ENCODE measurements at regions not wholly inside any gene's neighbourhood (a gene's known extent, or its start where the extent isn't known, plus 50 kb on each side); places are given as distances from the start of the nearest gene placed in this dataset.

GRCh38 chr6:151671195-151671594 is 136.3 kb upstream of the ESR1 start:
- Histone ChIP-seq H3K9me3 (ENCODE audit: control extremely low read depth in 1 of 5, control insufficient read depth in 4 of 5, insufficient read depth in 2 of 5, low read depth in 1 of 5, low read length in 4 of 5) (no peaks in the 10 kb centered on the region), H3K27me3 (replicated peaks in 2 of 5; ENCODE audit: control insufficient read depth in 4 of 5, insufficient read depth in 5 of 5, low read length in 4 of 5) (no peaks in the 10 kb centered on the region), H3K4me1 (ENCODE audit: control extremely low read depth in 1 of 4, control insufficient read depth in 4 of 4, insufficient read depth in 4 of 4, low read length in 3 of 4) (peaks cover 0 to 9% (median 4%) of the 10 kb centered on the region in 4 experiments), H3K4me3 (ENCODE audit: control insufficient read depth in 1 of 7, extremely low read depth in 1 of 7, insufficient read depth in 4 of 7, low read depth in 2 of 7, low read length in 6 of 7) (no peak overlapping the region), H3K36me3 (ENCODE audit: control insufficient read depth in 4 of 4, insufficient read depth in 4 of 4, low read length in 3 of 4) (no peaks in the 10 kb centered on the region), H3K27ac (ENCODE audit: insufficient read depth in 1 of 2, low read depth in 1 of 2, low read length in 2 of 2, poor library complexity in 1 of 2, severe bottlenecking in 2 of 2) (no peak overlapping the region)
- ChIA-PET CTCF (no interaction called here), POLR2A (no interaction called here)
- 97% methylated on average over 5 of the region's 5 CpGs for WGBS (ENCODE audit: insufficient coverage)
- DNase-seq = no peak

- Histone ChIP-seq H3K4me1 (ENCODE audit: control extremely low read depth in 1 of 4, control insufficient read depth in 4 of 4, insufficient read depth in 4 of 4, low read length in 3 of 4) (peaks cover 0 to 9% (median 6%) of the 10 kb centered on the region in 4 experiments), H3K27ac (ENCODE audit: insufficient read depth in 1 of 2, low read depth in 1 of 2, low read length in 2 of 2, poor library complexity in 1 of 2, severe bottlenecking in 2 of 2) (no peak overlapping the region), H3K36me3 (ENCODE audit: control insufficient read depth in 4 of 4, insufficient read depth in 4 of 4, low read length in 3 of 4) (no peaks in the 10 kb centered on the region), H3K9me3 (ENCODE audit: control extremely low read depth in 1 of 5, control insufficient read depth in 4 of 5, insufficient read depth in 2 of 5, low read depth in 1 of 5, low read length in 4 of 5) (no peaks in the 10 kb centered on the region), H3K4me3 (ENCODE audit: control insufficient read depth in 1 of 7, extremely low read depth in 1 of 7, insufficient read depth in 4 of 7, low read depth in 2 of 7, low read length in 6 of 7) (no peak overlapping the region), H3K27me3 (replicated peaks in 2 of 5; ENCODE audit: control insufficient read depth in 4 of 5, insufficient read depth in 5 of 5, low read length in 4 of 5) (no peaks in the 10 kb centered on the region)
- CTCF ChIA-PET = no interaction called here
- 40% methylated on average over 1 of the region's 3 CpGs for WGBS (ENCODE audit: insufficient coverage)
- no peak for DNase-seq
- POLR2A ChIA-PET = no interaction called here
Measured at GRCh38 chr6:151674578-151674977, 132.9 kb upstream of the ESR1 start.

GRCh38 chr6:151675746-151676459 is 131.6 kb upstream of the ESR1 start:
- DNase-seq = peak; percentile 34 to 56 (median 51)
- Histone ChIP-seq H3K27ac (ENCODE audit: insufficient read depth in 1 of 2, low read depth in 1 of 2, low read length in 2 of 2, poor library complexity in 1 of 2, severe bottlenecking in 2 of 2) (no peak overlapping the region), H3K4me1 (ENCODE audit: control extremely low read depth in 1 of 4, control insufficient read depth in 4 of 4, insufficient read depth in 4 of 4, low read length in 3 of 4) (peaks cover 0 to 10% (median 6%) of the 10 kb centered on the region in 4 experiments), H3K27me3 (replicated peaks in 2 of 5; ENCODE audit: control insufficient read depth in 4 of 5, insufficient read depth in 5 of 5, low read length in 4 of 5) (no peaks in the 10 kb centered on the region), H3K9me3 (ENCODE audit: control extremely low read depth in 1 of 5, control insufficient read depth in 4 of 5, insufficient read depth in 2 of 5, low read depth in 1 of 5, low read length in 4 of 5) (no peaks in the 10 kb centered on the region), H3K36me3 (ENCODE audit: control insufficient read depth in 4 of 4, insufficient read depth in 4 of 4, low read length in 3 of 4) (no peaks in the 10 kb centered on the region), H3K4me3 (ENCODE audit: control insufficient read depth in 1 of 7, extremely low read depth in 1 of 7, insufficient read depth in 4 of 7, low read depth in 2 of 7, low read length in 6 of 7) (no peak overlapping the region)
- WGBS (ENCODE audit: insufficient coverage) = 77% methylated on average over 7 of the region's 8 CpGs
- POLR2A ChIA-PET = no interaction called here
- CTCF ChIA-PET = interaction anchor here (1.1 to 1.9 kb wide), 4 partner anchors 9 to 449 kb away, joined by 3 to 8 read pairs (median 4); no protein-coding TSS in a partner anchor

- Histone ChIP-seq H3K4me1 (ENCODE audit: control extremely low read depth in 1 of 4, control insufficient read depth in 4 of 4, insufficient read depth in 4 of 4, low read length in 3 of 4) (peaks cover 0 to 16% (median 11%) of the 10 kb centered on the region in 4 experiments), H3K36me3 (ENCODE audit: control insufficient read depth in 4 of 4, insufficient read depth in 4 of 4, low read length in 3 of 4) (no peaks in the 10 kb centered on the region), H3K4me3 (ENCODE audit: control insufficient read depth in 1 of 7, extremely low read depth in 1 of 7, insufficient read depth in 4 of 7, low read depth in 2 of 7, low read length in 6 of 7) (no peak overlapping the region), H3K27me3 (replicated peaks in 2 of 5; ENCODE audit: control insufficient read depth in 4 of 5, insufficient read depth in 5 of 5, low read length in 4 of 5) (no peaks in the 10 kb centered on the region), H3K27ac (ENCODE audit: insufficient read depth in 1 of 2, low read depth in 1 of 2, low read length in 2 of 2, poor library complexity in 1 of 2, severe bottlenecking in 2 of 2) (no peak overlapping the region), H3K9me3 (ENCODE audit: control extremely low read depth in 1 of 5, control insufficient read depth in 4 of 5, insufficient read depth in 2 of 5, low read depth in 1 of 5, low read length in 4 of 5) (no peaks in the 10 kb centered on the region)
- 59% methylated on average over 4 of the region's 7 CpGs for WGBS (ENCODE audit: insufficient coverage)
- DNase-seq = peak in 1 of 3 donors; percentile 19
- POLR2A ChIA-PET = no interaction called here
- CTCF ChIA-PET = interaction anchor here (1.1 to 1.9 kb wide), 4 partner anchors 10 to 448 kb away, joined by 3 to 8 read pairs (median 4); no protein-coding TSS in a partner anchor
Measured at GRCh38 chr6:151676460-151676945, 131.0 kb upstream of the ESR1 start.

DNA sequence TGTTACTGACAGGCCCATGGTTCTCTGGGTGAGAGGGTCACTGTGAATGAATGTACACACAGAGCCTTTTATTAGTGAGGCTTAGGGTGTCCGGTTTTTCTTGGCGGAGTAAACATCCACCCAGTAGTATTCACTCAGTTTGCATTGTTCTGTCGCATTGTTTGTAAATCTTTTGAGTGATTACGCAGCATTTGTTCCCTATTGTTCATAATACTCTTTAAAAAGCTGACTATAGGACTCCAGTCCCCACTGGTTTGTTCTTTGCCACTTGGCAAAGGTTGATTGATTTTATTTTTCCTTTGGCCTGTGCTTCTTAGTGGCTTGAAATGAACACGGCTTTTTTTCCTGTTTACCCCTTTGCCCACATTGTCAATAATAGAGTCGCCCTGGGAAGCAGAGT is 130.1 kb upstream of the ESR1 start:
- Histone ChIP-seq H3K9me3 (ENCODE audit: control extremely low read depth in 1 of 5, control insufficient read depth in 4 of 5, insufficient read depth in 2 of 5, low read depth in 1 of 5, low read length in 4 of 5) (no peaks in the 10 kb centered on the region), H3K36me3 (ENCODE audit: control insufficient read depth in 4 of 4, insufficient read depth in 4 of 4, low read length in 3 of 4) (no peaks in the 10 kb centered on the region), H3K27me3 (replicated peaks in 2 of 5; ENCODE audit: control insufficient read depth in 4 of 5, insufficient read depth in 5 of 5, low read length in 4 of 5) (no peaks in the 10 kb centered on the region), H3K27ac (ENCODE audit: insufficient read depth in 1 of 2, low read depth in 1 of 2, low read length in 2 of 2, poor library complexity in 1 of 2, severe bottlenecking in 2 of 2) (no peak overlapping the region), H3K4me3 (ENCODE audit: control insufficient read depth in 1 of 7, extremely low read depth in 1 of 7, insufficient read depth in 4 of 7, low read depth in 2 of 7, low read length in 6 of 7) (no peak overlapping the region), H3K4me1 (ENCODE audit: control extremely low read depth in 1 of 4, control insufficient read depth in 4 of 4, insufficient read depth in 4 of 4, low read length in 3 of 4) (peaks cover 0 to 25% (median 19%) of the 10 kb centered on the region in 4 experiments)
- ChIA-PET POLR2A (no interaction called here), CTCF (interaction anchor here (1.6 to 1.9 kb wide), 2 partner anchors 13 to 447 kb away, joined by 4 to 8 read pairs; no protein-coding TSS in a partner anchor)
- 100% methylated on average over 4 of the region's 6 CpGs for WGBS (ENCODE audit: insufficient coverage)
- no peak for DNase-seq

DNA sequence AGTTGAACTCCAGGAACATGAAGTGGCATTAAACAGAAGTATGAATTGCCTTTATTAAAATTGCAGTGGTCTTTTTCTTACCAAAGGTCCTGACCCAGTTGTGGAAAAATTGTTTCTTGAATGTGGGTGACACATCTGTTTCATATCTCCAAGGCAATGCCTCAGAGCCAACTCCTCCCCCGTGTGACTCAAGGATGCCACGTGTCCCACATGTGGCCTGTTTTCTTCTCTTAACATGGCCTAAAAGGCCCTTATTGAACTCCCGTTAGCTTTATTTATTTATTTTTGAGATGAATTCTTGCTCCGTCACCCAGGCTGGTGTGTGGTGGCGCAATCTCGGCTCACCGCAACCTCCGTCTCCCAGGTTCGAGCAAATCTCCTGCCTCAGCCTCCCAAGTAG is 128.4 kb upstream of the ESR1 start:
- ChIA-PET CTCF (interaction anchor here (1.3 kb wide), 1 partner anchor 14 kb away, joined by 4 read pairs; no protein-coding TSS in a partner anchor), POLR2A (no interaction called here)
- H3K4me3 ChIP-seq (ENCODE audit: control insufficient read depth in 1 of 7, extremely low read depth in 1 of 7, insufficient read depth in 4 of 7, low read depth in 2 of 7, low read length in 6 of 7) = no peak overlapping the region
- H3K27me3 ChIP-seq (replicated peaks in 2 of 5; ENCODE audit: control insufficient read depth in 4 of 5, insufficient read depth in 5 of 5, low read length in 4 of 5) = no peaks in the 10 kb centered on the region
- peak in 2 of 3 donors; percentile 24 to 44 for DNase-seq
- 97% methylated on average over 7 of the region's 9 CpGs for WGBS (ENCODE audit: insufficient coverage)
- no peaks in the 10 kb centered on the region for H3K9me3 ChIP-seq (ENCODE audit: control extremely low read depth in 1 of 5, control insufficient read depth in 4 of 5, insufficient read depth in 2 of 5, low read depth in 1 of 5, low read length in 4 of 5)
- peaks cover 0 to 29% (median 21%) of the 10 kb centered on the region in 4 experiments for H3K4me1 ChIP-seq (ENCODE audit: control extremely low read depth in 1 of 4, control insufficient read depth in 4 of 4, insufficient read depth in 4 of 4, low read length in 3 of 4)
- H3K36me3 ChIP-seq (ENCODE audit: control insufficient read depth in 4 of 4, insufficient read depth in 4 of 4, low read length in 3 of 4) = no peaks in the 10 kb centered on the region
- no peak overlapping the region for H3K27ac ChIP-seq (ENCODE audit: insufficient read depth in 1 of 2, low read depth in 1 of 2, low read length in 2 of 2, poor library complexity in 1 of 2, severe bottlenecking in 2 of 2)

DNA sequence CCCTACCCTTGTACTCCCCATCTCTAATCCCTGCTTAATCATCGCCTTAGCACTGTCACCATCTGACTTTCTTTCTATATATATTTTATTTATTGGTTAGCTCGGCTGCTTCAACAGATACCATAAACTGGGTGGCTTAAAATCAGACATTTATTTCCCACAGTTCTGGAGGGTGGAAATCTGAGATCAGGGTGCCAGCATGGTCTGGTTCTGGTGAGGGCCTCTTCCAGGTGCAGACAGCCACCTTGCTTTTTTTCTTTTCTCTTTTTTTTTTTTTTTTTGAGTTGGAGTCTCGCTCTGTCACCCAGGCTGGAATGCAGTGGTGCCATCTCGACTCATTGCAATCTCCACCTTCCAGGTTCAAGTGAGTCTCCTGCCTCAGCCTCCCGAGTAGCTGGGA is 127.5 kb upstream of the ESR1 start:
- DNase-seq = no peak
- Histone ChIP-seq H3K4me3 (ENCODE audit: control insufficient read depth in 1 of 7, extremely low read depth in 1 of 7, insufficient read depth in 4 of 7, low read depth in 2 of 7, low read length in 6 of 7) (no peak overlapping the region), H3K9me3 (ENCODE audit: control extremely low read depth in 1 of 5, control insufficient read depth in 4 of 5, insufficient read depth in 2 of 5, low read depth in 1 of 5, low read length in 4 of 5) (no peaks in the 10 kb centered on the region), H3K27me3 (replicated peaks in 2 of 5; ENCODE audit: control insufficient read depth in 4 of 5, insufficient read depth in 5 of 5, low read length in 4 of 5) (no peaks in the 10 kb centered on the region), H3K4me1 (ENCODE audit: control extremely low read depth in 1 of 4, control insufficient read depth in 4 of 4, insufficient read depth in 4 of 4, low read length in 3 of 4) (peaks cover 0 to 29% (median 21%) of the 10 kb centered on the region in 4 experiments), H3K27ac (ENCODE audit: insufficient read depth in 1 of 2, low read depth in 1 of 2, low read length in 2 of 2, poor library complexity in 1 of 2, severe bottlenecking in 2 of 2) (no peak overlapping the region), H3K36me3 (ENCODE audit: control insufficient read depth in 4 of 4, insufficient read depth in 4 of 4, low read length in 3 of 4) (no peaks in the 10 kb centered on the region)
- WGBS (ENCODE audit: insufficient coverage) = 90% methylated on average over 2 of the region's 5 CpGs
- ChIA-PET POLR2A (no interaction called here), CTCF (interaction anchor here (1.3 to 2.0 kb wide), 3 partner anchors 10 to 13 kb away, joined by 4 to 7 read pairs (median 4); no protein-coding TSS in a partner anchor)

Data from common myeloid progenitor, CD34-positive (primary cell).